Endothelial cell of umbilical vein (primary cell): ENCODE measurements at regions not wholly inside any gene's neighbourhood (a gene's known extent, or its start where the extent isn't known, plus 50 kb on each side); places are given as distances from the start of the nearest gene placed in this dataset.

Experiments
- BruUV-seq: library from RNA; stranded (reverse); fragments of 400-500 nt; replicated peaks from 2 replicates; lab custom pipeline; 2021; lab: Mats Ljungman, UMichigan
- CTCF ChIA-PET: fragments of 300-600, 350-600 bp; sonication (Branson Sonifier 250); formaldehyde crosslinking; loops from one replicate; lab custom pipeline; 2021; ENCODE audit warnings: antibody characterized with exemption, inconsistent platforms; lab: Charles Lee
- POLR2A ChIA-PET: fragments of 300-600, 350-600 bp; sonication (Branson Sonifier 250); formaldehyde crosslinking; loops from one replicate; lab custom pipeline; 2021; ENCODE audit warnings: antibody characterized with exemption, inconsistent platforms; lab: Charles Lee
- DNase-seq: peaks from one replicate; pipeline ENCODE4 v3.0.0-alpha.2; 2011; ENCODE audit warnings: low read depth, low spot score
- FAIRE-seq: peaks from 2 replicates; lab custom pipeline; 2011; peaks lifted over from hg19 to GRCh38; lab: Jason Lieb, UNC
- H2AFZ ChIP-seq: 2 replicates; pipeline ENCODE4 v1.6.0; 2012; ENCODE audit warnings: low read depth, low read length, control low read depth, inconsistent platforms
- H3K27ac ChIP-seq: 2 replicates; pipeline ENCODE4 v1.5.1; 2011; ENCODE audit warnings: low read depth, mild to moderate bottlenecking, control low read depth, low read length, moderate library complexity; ENCODE audit not compliant: insufficient read depth
- H3K27me3 ChIP-seq, 2 experiments: 2 replicates each; pipeline versions ENCODE4 v1.6.0 to v1.6.1; 2011; ENCODE audit warnings: low read length in 2 of 2, mixed read lengths in 1 of 2; ENCODE audit not compliant: control insufficient read depth in 2 of 2, insufficient read depth in 2 of 2
- H3K36me3 ChIP-seq, 2 experiments: 2 replicates in 1 of 2; 3 replicates in 1 of 2; pipeline ENCODE4 v1.5.1; 2011; ENCODE audit warnings: low read length in 2 of 2, mild to moderate bottlenecking in 1 of 2, moderate library complexity in 1 of 2; ENCODE audit not compliant: control insufficient read depth in 2 of 2, insufficient read depth in 2 of 2; ENCODE audit errors: extremely low read depth in 1 of 2
- H3K4me1 ChIP-seq: 3 replicates; pipeline ENCODE4 v1.5.1; 2011; ENCODE audit warnings: mild to moderate bottlenecking, low read length; ENCODE audit not compliant: control insufficient read depth, insufficient read depth; ENCODE audit errors: extremely low read depth
- H3K4me2 ChIP-seq: 2 replicates; pipeline ENCODE4 v1.6.1; 2011; ENCODE audit warnings: low read length, control low read depth, mixed read lengths; ENCODE audit not compliant: insufficient read depth
- H3K4me3 ChIP-seq, 3 experiments: fragments of 200-600 bp in 1 of 3; sonication (generic), shearing (Covaris generic) in 1 of 3; replicated peaks in 1 of 3; 2 replicates each; pipeline ENCODE4 v1.5.1; 2011 to 2016; ENCODE audit warnings: control low read depth in 3 of 3, low read length in 3 of 3, mild to moderate bottlenecking in 2 of 3, inconsistent platforms in 1 of 3, low read depth in 1 of 3, moderate library complexity in 1 of 3; ENCODE audit not compliant: insufficient read depth in 1 of 3
- H3K79me2 ChIP-seq: 2 replicates; pipeline ENCODE4 v1.6.0; 2012; ENCODE audit warnings: low read length, inconsistent platforms; ENCODE audit not compliant: control insufficient read depth, insufficient read depth
- H3K9ac ChIP-seq: replicated peaks from 2 replicates; pipeline ENCODE3; 2011; ENCODE audit warnings: low read length, control low read depth; ENCODE audit not compliant: insufficient read depth; ENCODE audit errors: extremely low read depth
- H3K9me1 ChIP-seq: replicated peaks from 3 replicates; pipeline ENCODE4 v1.6.0; 2011; ENCODE audit warnings: mild to moderate bottlenecking, low read length; ENCODE audit not compliant: control insufficient read depth, insufficient read depth; ENCODE audit errors: extremely low read depth
- H3K9me3 ChIP-seq: replicated peaks from 2 replicates; pipeline ENCODE4 v1.5.1; 2012; ENCODE audit warnings: low read length, inconsistent platforms; ENCODE audit not compliant: control insufficient read depth, insufficient read depth
- H4K20me1 ChIP-seq: replicated peaks from 2 replicates; pipeline ENCODE3; 2011; ENCODE audit warnings: mild to moderate bottlenecking, low read length; ENCODE audit not compliant: control insufficient read depth, insufficient read depth; ENCODE audit errors: extremely low read depth
- CTCF ChIP-seq, 2 donors: IDR thresholded peaks; 1 replicate in 1 of 2; 2 replicates in 1 of 2; pipeline ENCODE4 v1.5.1; 2011; ENCODE audit warnings: low read length in 2 of 2, mild to moderate bottlenecking in 2 of 2, moderate library complexity in 2 of 2, control low read depth in 1 of 2, inconsistent platforms in 1 of 2, low read depth in 1 of 2; ENCODE audit not compliant: insufficient read depth in 1 of 2; ENCODE audit errors: extremely low read depth in 1 of 2
- EZH2 ChIP-seq: IDR thresholded peaks from 2 replicates; pipeline ENCODE4 v1.6.1; 2012; ENCODE audit warnings: borderline replicate concordance, low read depth, mild to moderate bottlenecking, moderate library complexity, low read length, inconsistent platforms; ENCODE audit not compliant: severe bottlenecking
- FOS ChIP-seq: IDR thresholded peaks from 2 replicates; pipeline ENCODE4 v1.6.1; 2011; ENCODE audit warnings: mild to moderate bottlenecking, low read length, moderate library complexity, borderline replicate concordance; ENCODE audit not compliant: insufficient read depth
- GATA2 ChIP-seq: IDR thresholded peaks from 2 replicates; pipeline ENCODE4 v1.7.0; 2011; ENCODE audit warnings: low read depth, mild to moderate bottlenecking, moderate library complexity, mixed read lengths, low read length; ENCODE audit not compliant: insufficient read length, insufficient read depth
- JUN ChIP-seq: IDR thresholded peaks from 2 replicates; pipeline ENCODE4 v1.6.1; 2011; ENCODE audit warnings: borderline replicate concordance, low read depth; ENCODE audit not compliant: insufficient read length, insufficient read depth
- MAX ChIP-seq: IDR thresholded peaks from 2 replicates; pipeline ENCODE4 v1.6.1; 2011; ENCODE audit not compliant: insufficient read depth, insufficient read length
- MYC ChIP-seq: IDR thresholded peaks from one replicate; pipeline ENCODE4 v1.6.1; 2011; ENCODE audit warnings: mild to moderate bottlenecking, low read depth, low read length
- POLR2A ChIP-seq: IDR thresholded peaks from 2 replicates; pipeline ENCODE4 v1.6.1; 2012; ENCODE audit warnings: low read depth, mild to moderate bottlenecking, control low read depth, low read length
- POLR2AphosphoS5 ChIP-seq: IDR thresholded peaks from 2 replicates; pipeline ENCODE4 v1.6.1; 2012; ENCODE audit warnings: low read depth, mild to moderate bottlenecking, control low read depth, low read length, moderate library complexity; ENCODE audit not compliant: insufficient read depth
- dilution Hi-C: fragments of 300-500 bp; cut with MboI; formaldehyde crosslinking; loops from one replicate; pipeline ENCODE4 v1.15.0; 2019; ENCODE audit warnings: low sequenced_read_pairs; ENCODE audit not compliant: extremely low pct_ligation_motif_present
- intact Hi-C: fragments of 100-400 bp; cut with micrococcal nuclease; formaldehyde crosslinking; loops from one replicate; pipeline ENCODE4 v1.10.0; 2022

GRCh38 chr2:147479358-147479757 lies 365.5 kb upstream of the ACVR2A start:
- no peak for DNase-seq
- H3K36me3 ChIP-seq = no peaks in the 10 kb centered on the region
- no peaks in the 10 kb centered on the region for H4K20me1 ChIP-seq
- no peak overlapping the region for H3K4me3 ChIP-seq
- H3K27me3 ChIP-seq = no peaks in the 10 kb centered on the region
- dilution Hi-C loops (no loop called here), intact Hi-C loops (no loop called here)
- peaks cover 2% of the 10 kb centered on the region for H3K9me3 ChIP-seq
- no peak overlapping the region for H3K4me2 ChIP-seq
- TF ChIP-seq JUN (no peak), GATA2 (no peak), FOS (no peak), MAX (no peak), CTCF (IDR thresholded peaks at IDR 0.05; ENCODE audit: extremely low read depth in 1 of 2, insufficient read depth in 1 of 2, low read depth in 1 of 2, low read length in 2 of 2) (no peak), MYC (no peak), POLR2A (no peak), EZH2 (no peak), POLR2AphosphoS5 (no peak)
- H3K4me1 ChIP-seq = no peaks in the 10 kb centered on the region
- no peak overlapping the region for H2AFZ ChIP-seq
- no peaks in the 10 kb centered on the region for H3K9me1 ChIP-seq
- no peak for FAIRE-seq
- no peaks in the 10 kb centered on the region for H3K79me2 ChIP-seq
- CTCF ChIA-PET = no interaction called here
- no peak overlapping the region for H3K9ac ChIP-seq
- no peak overlapping the region for H3K27ac ChIP-seq
- no TSS peak for BruUV-seq
- POLR2A ChIA-PET = no interaction called here
